Ishikawa (cell line): ENCODE measurements at regions not wholly inside any gene's neighbourhood (a gene's known extent, or its start where the extent isn't known, plus 50 kb on each side); places are given as distances from the start of the nearest gene placed in this dataset.

Experiments
- CEBPB ChIP-seq: IDR thresholded peaks from 2 replicates; pipeline ENCODE4 v1.6.1; 2012
- CREB1 ChIP-seq: IDR thresholded peaks from 2 replicates; pipeline ENCODE4 v1.6.1; 2012; ENCODE audit warnings: low read depth
- EGR1 ChIP-seq: IDR thresholded peaks from 2 replicates; pipeline ENCODE4 v1.6.1; 2012
- EP300 ChIP-seq: IDR thresholded peaks from 2 replicates; pipeline ENCODE4 v1.6.1; 2012; ENCODE audit warnings: borderline replicate concordance
- FOXM1 ChIP-seq: IDR thresholded peaks from 2 replicates; pipeline ENCODE4 v1.6.1; 2012; ENCODE audit warnings: low read depth, borderline replicate concordance
- NFIC ChIP-seq: IDR thresholded peaks from 2 replicates; pipeline ENCODE4 v1.6.1; 2012
- RAD21 ChIP-seq: IDR thresholded peaks from 2 replicates; pipeline ENCODE4 v1.6.1; 2012; ENCODE audit warnings: low read depth
- TAF1 ChIP-seq: IDR thresholded peaks from 2 replicates; pipeline ENCODE4 v1.6.1; 2012; ENCODE audit warnings: low read depth, mild to moderate bottlenecking
- TCF12 ChIP-seq: IDR thresholded peaks from 2 replicates; pipeline ENCODE4 v1.6.1; 2012; ENCODE audit warnings: low read depth
- TEAD4 ChIP-seq: IDR thresholded peaks from 2 replicates; pipeline ENCODE4 v1.6.1; 2012
- YY1 ChIP-seq: IDR thresholded peaks from 2 replicates; pipeline ENCODE4 v1.6.1; 2012; ENCODE audit warnings: low read depth
- TF ChIP-seq, protein P1 (sequence below): IDR thresholded peaks from 2 replicates; pipeline ENCODE4 v1.6.1; 2012; ENCODE audit warnings: low read depth, mild to moderate bottlenecking
- TF ChIP-seq, protein P2 (sequence below): IDR thresholded peaks from 2 replicates; pipeline ENCODE4 v1.6.1; 2012
- TF ChIP-seq, protein P3 (sequence below): IDR thresholded peaks from 2 replicates; pipeline ENCODE4 v1.6.1; 2012

DNA sequence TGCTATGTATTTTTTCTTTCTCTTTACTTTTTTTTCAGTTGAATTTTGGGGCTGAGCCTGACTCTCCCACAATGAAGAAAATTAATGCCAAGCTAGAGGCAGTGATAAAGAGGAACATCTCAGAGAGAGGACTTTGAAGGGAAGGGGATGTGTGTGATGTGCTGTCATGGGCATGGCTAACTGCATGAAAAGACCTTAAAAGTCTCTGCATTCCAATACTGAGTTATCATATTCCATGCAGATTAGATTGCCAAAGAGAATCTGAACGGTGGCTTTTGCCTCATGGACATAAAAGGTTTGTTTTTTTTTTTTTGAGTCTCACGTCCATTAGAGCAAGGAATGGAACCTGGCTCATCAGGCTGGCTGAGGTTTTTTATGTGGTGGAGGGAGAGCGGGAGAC lies 213.9 kb downstream of the PIK3C3 start:
- no peak for TF ChIP-seq TAF1
- TF ChIP-seq, protein P1, sequence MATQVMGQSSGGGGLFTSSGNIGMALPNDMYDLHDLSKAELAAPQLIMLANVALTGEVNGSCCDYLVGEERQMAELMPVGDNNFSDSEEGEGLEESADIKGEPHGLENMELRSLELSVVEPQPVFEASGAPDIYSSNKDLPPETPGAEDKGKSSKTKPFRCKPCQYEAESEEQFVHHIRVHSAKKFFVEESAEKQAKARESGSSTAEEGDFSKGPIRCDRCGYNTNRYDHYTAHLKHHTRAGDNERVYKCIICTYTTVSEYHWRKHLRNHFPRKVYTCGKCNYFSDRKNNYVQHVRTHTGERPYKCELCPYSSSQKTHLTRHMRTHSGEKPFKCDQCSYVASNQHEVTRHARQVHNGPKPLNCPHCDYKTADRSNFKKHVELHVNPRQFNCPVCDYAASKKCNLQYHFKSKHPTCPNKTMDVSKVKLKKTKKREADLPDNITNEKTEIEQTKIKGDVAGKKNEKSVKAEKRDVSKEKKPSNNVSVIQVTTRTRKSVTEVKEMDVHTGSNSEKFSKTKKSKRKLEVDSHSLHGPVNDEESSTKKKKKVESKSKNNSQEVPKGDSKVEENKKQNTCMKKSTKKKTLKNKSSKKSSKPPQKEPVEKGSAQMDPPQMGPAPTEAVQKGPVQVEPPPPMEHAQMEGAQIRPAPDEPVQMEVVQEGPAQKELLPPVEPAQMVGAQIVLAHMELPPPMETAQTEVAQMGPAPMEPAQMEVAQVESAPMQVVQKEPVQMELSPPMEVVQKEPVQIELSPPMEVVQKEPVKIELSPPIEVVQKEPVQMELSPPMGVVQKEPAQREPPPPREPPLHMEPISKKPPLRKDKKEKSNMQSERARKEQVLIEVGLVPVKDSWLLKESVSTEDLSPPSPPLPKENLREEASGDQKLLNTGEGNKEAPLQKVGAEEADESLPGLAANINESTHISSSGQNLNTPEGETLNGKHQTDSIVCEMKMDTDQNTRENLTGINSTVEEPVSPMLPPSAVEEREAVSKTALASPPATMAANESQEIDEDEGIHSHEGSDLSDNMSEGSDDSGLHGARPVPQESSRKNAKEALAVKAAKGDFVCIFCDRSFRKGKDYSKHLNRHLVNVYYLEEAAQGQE, result no peak
- TF ChIP-seq TEAD4, result no peak
- TF ChIP-seq EP300, result no peak
- TF ChIP-seq RAD21, result no peak
- no peak for TF ChIP-seq CREB1
- no peak for TF ChIP-seq FOXM1
- no peak for TF ChIP-seq CEBPB
- TF ChIP-seq, protein P2, sequence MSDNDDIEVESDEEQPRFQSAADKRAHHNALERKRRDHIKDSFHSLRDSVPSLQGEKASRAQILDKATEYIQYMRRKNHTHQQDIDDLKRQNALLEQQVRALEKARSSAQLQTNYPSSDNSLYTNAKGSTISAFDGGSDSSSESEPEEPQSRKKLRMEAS, result no peak
- TF ChIP-seq TCF12, result no peak
- no peak for TF ChIP-seq YY1
- no peak for TF ChIP-seq EGR1
- TF ChIP-seq, protein P3, sequence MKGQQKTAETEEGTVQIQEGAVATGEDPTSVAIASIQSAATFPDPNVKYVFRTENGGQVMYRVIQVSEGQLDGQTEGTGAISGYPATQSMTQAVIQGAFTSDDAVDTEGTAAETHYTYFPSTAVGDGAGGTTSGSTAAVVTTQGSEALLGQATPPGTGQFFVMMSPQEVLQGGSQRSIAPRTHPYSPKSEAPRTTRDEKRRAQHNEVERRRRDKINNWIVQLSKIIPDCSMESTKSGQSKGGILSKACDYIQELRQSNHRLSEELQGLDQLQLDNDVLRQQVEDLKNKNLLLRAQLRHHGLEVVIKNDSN, result no peak
- TF ChIP-seq NFIC, result no peak
